AG04449 (cell line): ENCODE measurements at regions not wholly inside any gene's neighbourhood (a gene's known extent, or its start where the extent isn't known, plus 50 kb on each side); places are given as distances from the start of the nearest gene placed in this dataset.
"Not testable (repeated sequence)": the region's sequence is repeated elsewhere in the genome, so short reads cannot be mapped to it uniquely, and the experiment has no call there.

ENCODE experiments used
- CTCF ChIA-PET: fragments of 350-600 bp; formaldehyde crosslinking; extraction: SDS; loops from one replicate; lab custom pipeline; 2021; ENCODE audit warnings: antibody characterized with exemption; lab: Yijun Ruan, JAX
- POLR2A ChIA-PET: fragments of 400-600, 350-600 bp; formaldehyde crosslinking; extraction: SDS; loops from one replicate; lab custom pipeline; 2020; ENCODE audit warnings: antibody characterized with exemption, inconsistent platforms; lab: Yijun Ruan, JAX
- DNase-seq: peaks from one replicate; pipeline ENCODE4 v3.0.0-alpha.2; 2010; ENCODE audit warnings: low read depth, low spot score
- H3K4me3 ChIP-seq: 2 replicates; pipeline ENCODE4 v1.5.1; 2011; ENCODE audit warnings: low read depth, mild to moderate bottlenecking, control low read depth, low read length
- CTCF ChIP-seq: IDR thresholded peaks from one replicate; pipeline ENCODE4 v1.5.1; 2011; ENCODE audit warnings: mild to moderate bottlenecking, moderate library complexity, low read length, control low read depth, inconsistent platforms; ENCODE audit not compliant: insufficient read depth; ENCODE audit errors: missing control alignments

- TF ChIP-seq CTCF, result no peak
- CTCF ChIA-PET, result interaction anchor here (0.6 to 1.3 kb wide), 4 partner anchors 9 to 217 kb away, joined by 3 to 6 read pairs (median 3); partner anchors contain the start of gene LRIG2
- H3K4me3 ChIP-seq, result no peak overlapping the region; the same call in 1 of the 2 replicates
- POLR2A ChIA-PET, result interaction anchor here (0.6 kb wide), 2 partner anchors 10 to 152 kb away, joined by 3 to 4 read pairs; no protein-coding TSS in a partner anchor
- no peak for DNase-seq
Measured at GRCh38 chr1:112855152-112855828, 100.7 kb downstream of the SLC16A1 start.

GRCh38 chr1:112854368-112854984, 101.5 kb downstream of the SLC16A1 start:
- ChIA-PET POLR2A (interaction anchor here (0.6 kb wide), 1 partner anchor 151 kb away, joined by 4 read pairs; no protein-coding TSS in a partner anchor), CTCF (interaction anchor here (0.8 to 1.3 kb wide), 2 partner anchors 9 to 218 kb away, joined by 3 to 6 read pairs; partner anchors contain the start of gene LRIG2)
- not testable (repeated sequence) for DNase-seq
- H3K4me3 ChIP-seq, result peak overlapping the region; percentile 31

GRCh38 chr1:112853915-112854314, 102.1 kb downstream of the SLC16A1 start:
- DNase-seq, POLR2A ChIA-PET, H3K4me3 ChIP-seq: not testable (repeated sequence)
- CTCF ChIA-PET, result interaction anchor here (1.4 kb wide), 1 partner anchor 219 kb away, joined by 5 read pairs; the partner anchor contains the start of gene LRIG2

- ChIA-PET CTCF (interaction anchor here (1.4 kb wide), 2 partner anchors 137 to 220 kb away, joined by 4 to 5 read pairs; partner anchors contain the start of genes LRIG2 and PPM1J), POLR2A (no interaction called here)
- DNase-seq, result no peak
- TF ChIP-seq CTCF, result no peak
- H3K4me3 ChIP-seq, result no peak overlapping the region
Measured at GRCh38 chr1:112852934-112853333, 103.1 kb downstream of the SLC16A1 start.

GRCh38 chr1:112852276-112852675, 103.7 kb downstream of the SLC16A1 start:
- no peak overlapping the region for H3K4me3 ChIP-seq
- DNase-seq, result no peak
- no peak for TF ChIP-seq CTCF
- ChIA-PET CTCF (interaction anchor here (1.1 to 1.4 kb wide), 2 partner anchors 136 to 220 kb away, joined by 3 to 4 read pairs; partner anchors contain the start of genes LRIG2 and PPM1J), POLR2A (no interaction called here)

GRCh38 chr1:112850034-112850757, 105.8 kb downstream of the SLC16A1 start:
- CTCF ChIA-PET, result interaction anchor here (0.9 kb wide), 1 partner anchor 133 kb away, joined by 3 read pairs; no protein-coding TSS in a partner anchor
- peak overlapping the region; percentile 59 for H3K4me3 ChIP-seq
- POLR2A ChIA-PET, result no interaction called here
- TF ChIP-seq CTCF, result no peak
- DNase-seq, result no peak
